Lung (tissue), 11 donors: ENCODE measurements at regions not wholly inside any gene's neighbourhood (a gene's known extent, or its start where the extent isn't known, plus 50 kb on each side); places are given as distances from the start of the nearest gene placed in this dataset.
A peak's percentile ranks its signal among the peaks of the same experiment; 100 is the strongest.

Experiments
- ATAC-seq: fragments of 200-7000 bp; cut with Tn5 transposase; one replicate; pipeline ENCODE4 v1.9.1; 2020; ENCODE audit warnings: moderate number of reproducible peaks; ENCODE audit not compliant: insufficient read depth, low FRiP score
- DNase-seq, 3 donors: peaks; one replicate each; pipeline ENCODE4 v3.0.0-alpha.2; 2013 to 2017
- H3K27ac ChIP-seq, 2 donors: one replicate each; pipeline ENCODE4 v1.5.1; 2013; ENCODE audit warnings: mild to moderate bottlenecking in 2 of 2, moderate library complexity in 2 of 2, control low read depth in 1 of 2, inconsistent platforms in 1 of 2, low read depth in 1 of 2, low read length in 1 of 2
- H3K27me3 ChIP-seq, 3 donors: one replicate each; pipeline ENCODE4 v1.5.1; 2013; ENCODE audit warnings: low read length in 2 of 3; ENCODE audit not compliant: control insufficient read depth in 3 of 3, insufficient read depth in 3 of 3
- H3K36me3 ChIP-seq, 4 donors: one replicate each; pipeline ENCODE4 v1.5.1; 2013; ENCODE audit warnings: low read length in 4 of 4, mild to moderate bottlenecking in 1 of 4, moderate library complexity in 1 of 4; ENCODE audit not compliant: control insufficient read depth in 4 of 4, insufficient read depth in 4 of 4
- H3K4me1 ChIP-seq, 5 donors: one replicate each; pipeline ENCODE4 v1.5.1; 2013; ENCODE audit warnings: low read length in 5 of 5, mild to moderate bottlenecking in 2 of 5, moderate library complexity in 1 of 5; ENCODE audit not compliant: control insufficient read depth in 5 of 5, insufficient read depth in 5 of 5
- H3K4me3 ChIP-seq: one replicate; pipeline ENCODE4 v1.5.1; 2013; ENCODE audit warnings: mild to moderate bottlenecking, control low read depth, moderate library complexity
- H3K9ac ChIP-seq, 2 donors: one replicate each; pipeline ENCODE4 v1.5.1; 2013; ENCODE audit warnings: low read length in 2 of 2, control low read depth in 1 of 2; ENCODE audit not compliant: insufficient read depth in 1 of 2
- H3K9me3 ChIP-seq, 4 donors: one replicate each; pipeline ENCODE4 v1.5.1; 2013; ENCODE audit warnings: low read length in 3 of 4, mild to moderate bottlenecking in 1 of 4, moderate library complexity in 1 of 4; ENCODE audit not compliant: control insufficient read depth in 4 of 4, insufficient read depth in 3 of 4
- CTCF ChIP-seq: IDR thresholded peaks from 2 replicates; pipeline ENCODE4 v1.5.1; 2012; ENCODE audit warnings: mild to moderate bottlenecking; ENCODE audit errors: control extremely low read depth, extremely low read depth
- WGBS, 2 donors: extraction: QIAGEN DNeasy Blood & Tissue Kit; methylation state at CpG; one replicate each; pipeline ENCODE4 v1.1.7; 2013; 5-methylcytosine and 5-hydroxymethylcytosine counted together
- donor health status: control.
- donor health status: control.
- donor health status: Bipolar disorder and iron deficiency.
- donor health status: healthy.
- donor health status: DM: yes; HTN: yes; CAD: no.

GRCh38 chr6:144641286-144641685, 356.2 kb downstream of the UTRN start:
- TF ChIP-seq CTCF, result no peak
- DNase-seq (peak; percentile 20 to 59 (median 52)), ATAC-seq (no peak)
- H3K27me3 ChIP-seq, result no peaks in the 10 kb centered on the region
- H3K9me3 ChIP-seq, result no peaks in the 10 kb centered on the region
- H3K4me1 ChIP-seq, result peaks cover 0 to 18% (median 7%) of the 10 kb centered on the region in 5 donors
- H3K4me3 ChIP-seq, result no peak overlapping the region
- no peaks in the 10 kb centered on the region for H3K36me3 ChIP-seq
- no peak overlapping the region for H3K9ac ChIP-seq
- H3K27ac ChIP-seq, result no peak overlapping the region
- WGBS, 2 donors, result 76 to 79% methylated on average over 1 of the region's 1 CpG

GRCh38 chr6:144644776-144645175, 359.6 kb downstream of the UTRN start:
- Histone ChIP-seq H3K27ac (no peak overlapping the region), H3K9me3 (no peaks in the 10 kb centered on the region), H3K36me3 (no peaks in the 10 kb centered on the region), H3K27me3 (no peaks in the 10 kb centered on the region), H3K4me3 (no peak overlapping the region), H3K9ac (no peak overlapping the region), H3K4me1 (peaks cover 0 to 13% (median 2%) of the 10 kb centered on the region in 5 donors)
- WGBS, 2 donors, result 79 to 85% methylated on average over 1 of the region's 1 CpG
- DNase-seq (no peak), ATAC-seq (no peak)
- no peak for TF ChIP-seq CTCF

GRCh38 chr6:144646093-144647056, 361.2 kb downstream of the UTRN start:
- Histone ChIP-seq H3K27me3 (no peaks in the 10 kb centered on the region), H3K4me3 (no peak overlapping the region), H3K27ac (no peak overlapping the region), H3K9me3 (no peaks in the 10 kb centered on the region), H3K36me3 (no peaks in the 10 kb centered on the region), H3K9ac (no peak overlapping the region), H3K4me1 (peaks cover 0 to 3% (median 0%) of the 10 kb centered on the region in 5 donors)
- TF ChIP-seq CTCF, result no peak
- ATAC-seq, result no peak
- no peak for DNase-seq
- 88 to 91% methylated on average over 4 of the region's 4 CpGs for WGBS, 2 donors
